Liver (tissue), 8 donors: ENCODE measurements at regions not wholly inside any gene's neighbourhood (a gene's known extent, or its start where the extent isn't known, plus 50 kb on each side); places are given as distances from the start of the nearest gene placed in this dataset.
A peak's percentile ranks its signal among the peaks of the same experiment; 100 is the strongest.

Experiments
- DNase-seq: peaks from one replicate; pipeline ENCODE4 v3.0.0-alpha.2; 2017; ENCODE audit warnings: low spot score
- H3K27ac ChIP-seq, 2 donors: one replicate each; pipeline ENCODE4 v1.7.0; 2013; ENCODE audit warnings: inconsistent platforms in 2 of 2, low read length in 2 of 2, control low read depth in 1 of 2, low read depth in 1 of 2, mild to moderate bottlenecking in 1 of 2
- H3K27me3 ChIP-seq, 4 donors: one replicate each; pipeline versions ENCODE4 v1.6.1 to v1.7.0; 2013; ENCODE audit warnings: low read length in 3 of 4, inconsistent platforms in 1 of 4, mild to moderate bottlenecking in 1 of 4, moderate library complexity in 1 of 4; ENCODE audit not compliant: control insufficient read depth in 4 of 4, insufficient read depth in 4 of 4
- H3K36me3 ChIP-seq, 4 donors: one replicate each; pipeline versions ENCODE4 v1.6.1 to v1.7.0; 2013; ENCODE audit warnings: low read length in 3 of 4, mild to moderate bottlenecking in 3 of 4, low read depth in 1 of 4, moderate library complexity in 1 of 4; ENCODE audit not compliant: control insufficient read depth in 4 of 4, insufficient read depth in 3 of 4
- H3K4me1 ChIP-seq, 4 donors: one replicate each; pipeline versions ENCODE4 v1.6.1 to v1.7.0; 2013; ENCODE audit warnings: low read length in 3 of 4, mild to moderate bottlenecking in 3 of 4, moderate library complexity in 1 of 4; ENCODE audit not compliant: control insufficient read depth in 4 of 4, insufficient read depth in 4 of 4
- H3K4me3 ChIP-seq, 3 donors: one replicate each; pipeline versions ENCODE4 v1.6.1 to v1.7.0; 2013; ENCODE audit warnings: low read length in 3 of 3, control low read depth in 1 of 3, low read depth in 1 of 3, mild to moderate bottlenecking in 1 of 3
- H3K9ac ChIP-seq, 2 donors: one replicate each; pipeline ENCODE4 v1.7.0; 2013; ENCODE audit warnings: low read length in 2 of 2, mild to moderate bottlenecking in 2 of 2, moderate library complexity in 2 of 2, control low read depth in 1 of 2, low read depth in 1 of 2
- H3K9me3 ChIP-seq, 4 donors: one replicate each; pipeline versions ENCODE4 v1.6.1 to v1.7.0; 2013; ENCODE audit warnings: low read length in 3 of 4; ENCODE audit not compliant: control insufficient read depth in 4 of 4
- EGR1 ChIP-seq, 2 donors: IDR thresholded peaks; 2 replicates each; pipeline ENCODE4 v1.6.1; 2016 to 2018; ENCODE audit warnings: antibody characterized with exemption in 2 of 2, low read depth in 2 of 2
- FOXA1 ChIP-seq: IDR thresholded peaks from 2 replicates; pipeline ENCODE4 v1.6.1; 2016; ENCODE audit warnings: antibody characterized with exemption
- FOXA2 ChIP-seq: IDR thresholded peaks from 2 replicates; pipeline ENCODE4 v1.6.1; 2016; ENCODE audit warnings: antibody characterized with exemption
- GABPA ChIP-seq, 2 donors: IDR thresholded peaks in 1 of 2; conservative IDR thresholded peaks in 1 of 2; 2 replicates each; pipeline ENCODE4 v1.6.1; 2016; ENCODE audit warnings: antibody characterized with exemption in 2 of 2, mild to moderate bottlenecking in 1 of 2, moderate library complexity in 1 of 2
- HNF4A ChIP-seq, 2 donors: conservative IDR thresholded peaks; 2 replicates each; pipeline ENCODE4 v1.6.1; 2016; ENCODE audit warnings: antibody characterized with exemption in 2 of 2, mild to moderate bottlenecking in 2 of 2
- HNF4G ChIP-seq: IDR thresholded peaks from 2 replicates; pipeline ENCODE4 v1.6.1; 2016; ENCODE audit warnings: antibody characterized with exemption
- JUND ChIP-seq, 2 donors: IDR thresholded peaks; 2 replicates each; pipeline ENCODE4 v1.6.1; 2016; ENCODE audit warnings: antibody characterized with exemption in 2 of 2
- RAD21 ChIP-seq, 2 donors: IDR thresholded peaks; 2 replicates each; pipeline ENCODE4 v1.6.1; 2016; ENCODE audit warnings: antibody characterized with exemption in 2 of 2, mild to moderate bottlenecking in 2 of 2
- RXRA ChIP-seq, 2 donors: IDR thresholded peaks; 2 replicates each; pipeline ENCODE4 v1.6.1; 2017 to 2018; ENCODE audit warnings: antibody characterized with exemption in 2 of 2, mild to moderate bottlenecking in 1 of 2
- SP1 ChIP-seq: IDR thresholded peaks from 2 replicates; pipeline ENCODE4 v1.6.1; 2018; ENCODE audit warnings: antibody characterized with exemption, mild to moderate bottlenecking
- TAF1 ChIP-seq: conservative IDR thresholded peaks from 2 replicates; pipeline ENCODE4 v1.6.1; 2016; ENCODE audit warnings: antibody characterized with exemption, mild to moderate bottlenecking
- YY1 ChIP-seq: IDR thresholded peaks from 2 replicates; pipeline ENCODE4 v1.6.1; 2016; ENCODE audit warnings: antibody characterized with exemption, mild to moderate bottlenecking
- WGBS: extraction: QIAGEN DNeasy Blood & Tissue Kit; methylation state at CpG from one replicate; pipeline ENCODE4 v1.1.7; 2013; 5-methylcytosine and 5-hydroxymethylcytosine counted together
- TF ChIP-seq, protein P1 (sequence below): IDR thresholded peaks from 2 replicates; pipeline ENCODE4 v1.6.1; 2016; ENCODE audit warnings: antibody characterized with exemption, mild to moderate bottlenecking
- TF ChIP-seq, protein P2 (sequence below): IDR thresholded peaks from 2 replicates; pipeline ENCODE4 v1.6.1; 2016; ENCODE audit warnings: antibody characterized with exemption
- TF ChIP-seq, protein P3 (sequence below): IDR thresholded peaks from 2 replicates; pipeline ENCODE4 v1.6.1; 2016; ENCODE audit warnings: antibody characterized with exemption
- TF ChIP-seq, protein P4 (sequence below): IDR thresholded peaks from 2 replicates; pipeline ENCODE4 v1.6.1; 2016; ENCODE audit warnings: antibody characterized with exemption
- TF ChIP-seq, protein P5 (sequence below): fragments of 150-350 bp; IDR thresholded peaks from 2 replicates; pipeline ENCODE4 v1.5.1; 2017; ENCODE audit warnings: improper control_type of control experiment, low read depth, low read length; ENCODE audit not compliant: missing input control
- donor health status: healthy.
- donor health status: healthy.
- donor health status: healthy.
- donor health status: healthy.
- donor health status: healthy.

DNA sequence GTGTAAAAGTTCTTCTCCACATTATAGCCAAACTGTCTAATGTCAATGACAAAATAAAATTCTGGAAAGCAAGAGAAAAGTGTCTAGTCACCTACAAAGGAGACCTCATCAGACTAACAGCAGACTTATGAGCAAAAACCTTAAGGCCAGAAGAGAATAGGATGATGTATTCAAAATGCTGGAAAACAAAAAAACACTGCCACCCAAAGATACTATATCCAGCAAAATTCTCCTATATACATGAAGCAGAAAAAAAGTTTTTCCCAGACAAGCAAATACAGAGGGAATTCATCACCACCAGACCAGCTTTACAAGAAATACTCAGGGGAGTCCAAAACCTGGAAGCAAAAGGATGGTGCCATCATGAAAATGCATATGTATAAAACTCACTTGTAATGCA is 755.6 kb upstream of the CITED2 start:
- no peaks in the 10 kb centered on the region for H3K4me1 ChIP-seq
- no peaks in the 10 kb centered on the region for H3K27me3 ChIP-seq
- TF ChIP-seq FOXA2 (no peak), RXRA (IDR thresholded peaks at IDR 0.05) (no peak), HNF4A (conservative IDR thresholded peaks at IDR 0.05) (no peak), JUND (IDR thresholded peaks at IDR 0.05) (no peak), RAD21 (IDR thresholded peaks at IDR 0.05) (no peak), GABPA (IDR thresholded peaks at IDR 0.05 in 1 of 2, conservative IDR thresholded peaks at IDR 0.05 in 1 of 2) (no peak), FOXA1 (no peak), TAF1 (no peak)
- TF ChIP-seq, protein P1, sequence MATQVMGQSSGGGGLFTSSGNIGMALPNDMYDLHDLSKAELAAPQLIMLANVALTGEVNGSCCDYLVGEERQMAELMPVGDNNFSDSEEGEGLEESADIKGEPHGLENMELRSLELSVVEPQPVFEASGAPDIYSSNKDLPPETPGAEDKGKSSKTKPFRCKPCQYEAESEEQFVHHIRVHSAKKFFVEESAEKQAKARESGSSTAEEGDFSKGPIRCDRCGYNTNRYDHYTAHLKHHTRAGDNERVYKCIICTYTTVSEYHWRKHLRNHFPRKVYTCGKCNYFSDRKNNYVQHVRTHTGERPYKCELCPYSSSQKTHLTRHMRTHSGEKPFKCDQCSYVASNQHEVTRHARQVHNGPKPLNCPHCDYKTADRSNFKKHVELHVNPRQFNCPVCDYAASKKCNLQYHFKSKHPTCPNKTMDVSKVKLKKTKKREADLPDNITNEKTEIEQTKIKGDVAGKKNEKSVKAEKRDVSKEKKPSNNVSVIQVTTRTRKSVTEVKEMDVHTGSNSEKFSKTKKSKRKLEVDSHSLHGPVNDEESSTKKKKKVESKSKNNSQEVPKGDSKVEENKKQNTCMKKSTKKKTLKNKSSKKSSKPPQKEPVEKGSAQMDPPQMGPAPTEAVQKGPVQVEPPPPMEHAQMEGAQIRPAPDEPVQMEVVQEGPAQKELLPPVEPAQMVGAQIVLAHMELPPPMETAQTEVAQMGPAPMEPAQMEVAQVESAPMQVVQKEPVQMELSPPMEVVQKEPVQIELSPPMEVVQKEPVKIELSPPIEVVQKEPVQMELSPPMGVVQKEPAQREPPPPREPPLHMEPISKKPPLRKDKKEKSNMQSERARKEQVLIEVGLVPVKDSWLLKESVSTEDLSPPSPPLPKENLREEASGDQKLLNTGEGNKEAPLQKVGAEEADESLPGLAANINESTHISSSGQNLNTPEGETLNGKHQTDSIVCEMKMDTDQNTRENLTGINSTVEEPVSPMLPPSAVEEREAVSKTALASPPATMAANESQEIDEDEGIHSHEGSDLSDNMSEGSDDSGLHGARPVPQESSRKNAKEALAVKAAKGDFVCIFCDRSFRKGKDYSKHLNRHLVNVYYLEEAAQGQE = no peak
- TF ChIP-seq, protein P2, sequence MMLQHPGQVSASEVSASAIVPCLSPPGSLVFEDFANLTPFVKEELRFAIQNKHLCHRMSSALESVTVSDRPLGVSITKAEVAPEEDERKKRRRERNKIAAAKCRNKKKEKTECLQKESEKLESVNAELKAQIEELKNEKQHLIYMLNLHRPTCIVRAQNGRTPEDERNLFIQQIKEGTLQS = no peak
- TF ChIP-seq, protein P3, sequence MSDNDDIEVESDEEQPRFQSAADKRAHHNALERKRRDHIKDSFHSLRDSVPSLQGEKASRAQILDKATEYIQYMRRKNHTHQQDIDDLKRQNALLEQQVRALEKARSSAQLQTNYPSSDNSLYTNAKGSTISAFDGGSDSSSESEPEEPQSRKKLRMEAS = no peak
- no peaks in the 10 kb centered on the region for H3K36me3 ChIP-seq
- H3K9me3 ChIP-seq = peaks cover 0 to 14% (median 7%) of the 10 kb centered on the region in 4 donors
- H3K27ac ChIP-seq = no peak overlapping the region
- no peak for DNase-seq
- H3K4me3 ChIP-seq = no peak overlapping the region
- no peak overlapping the region for H3K9ac ChIP-seq

DNA sequence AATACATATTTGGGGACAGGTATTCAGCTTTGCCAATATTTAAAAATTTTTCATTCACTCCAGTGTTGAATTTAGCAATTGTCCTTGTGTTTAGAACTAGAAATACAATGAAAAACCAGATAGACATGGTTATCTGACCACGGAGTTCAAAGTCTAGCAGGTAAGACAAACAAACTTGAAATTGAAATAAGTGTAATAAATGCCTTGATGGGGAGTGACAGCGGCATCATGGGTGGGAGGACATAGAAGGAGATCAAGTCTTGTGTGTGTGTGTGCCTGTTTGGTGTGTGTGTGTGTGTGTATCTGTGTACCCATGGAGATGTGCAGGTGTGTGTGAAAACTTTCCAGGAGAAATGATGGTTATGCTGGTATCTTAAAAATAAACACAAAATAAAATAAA is 750.0 kb upstream of the CITED2 start:
- TF ChIP-seq HNF4G (no peak), HNF4A (conservative IDR thresholded peaks at IDR 0.05) (peak; percentile 46 to 54)
- 40% methylated on average over 2 of the region's 2 CpGs for WGBS
- Histone ChIP-seq H3K9ac (no peak overlapping the region), H3K9me3 (peaks cover 0 to 10% (median under 1%) of the 10 kb centered on the region in 4 donors), H3K4me3 (no peak overlapping the region), H3K27me3 (no peaks in the 10 kb centered on the region), H3K36me3 (no peaks in the 10 kb centered on the region), H3K4me1 (no peaks in the 10 kb centered on the region), H3K27ac (no peak overlapping the region)
- DNase-seq = no peak

DNA sequence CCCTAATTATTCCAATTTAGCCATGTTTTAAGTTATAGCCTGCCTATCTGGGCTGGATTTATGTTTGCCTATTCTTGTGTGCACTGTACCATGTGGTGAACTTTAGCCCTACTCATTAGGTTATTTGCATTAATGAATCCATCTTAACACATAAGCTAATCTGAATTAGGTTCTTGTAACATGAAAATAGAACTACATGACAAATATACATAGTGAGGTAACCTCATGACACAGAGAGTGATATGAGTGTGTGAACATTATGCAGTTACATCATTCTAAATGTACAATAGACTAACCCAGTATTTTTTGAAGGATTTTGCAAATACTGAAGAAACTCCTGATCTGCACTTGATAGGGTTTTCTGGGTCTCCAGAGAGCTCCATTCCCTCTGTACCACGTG is 733.7 kb upstream of the CITED2 start:
- Histone ChIP-seq H3K9ac (no peak overlapping the region), H3K27me3 (no peaks in the 10 kb centered on the region), H3K27ac (no peak overlapping the region), H3K9me3 (no peaks in the 10 kb centered on the region), H3K36me3 (no peaks in the 10 kb centered on the region), H3K4me3 (no peak overlapping the region), H3K4me1 (no peaks in the 10 kb centered on the region)
- 95% methylated on average over 1 of the region's 1 CpG for WGBS
- DNase-seq = no peak
- TF ChIP-seq, protein P4, sequence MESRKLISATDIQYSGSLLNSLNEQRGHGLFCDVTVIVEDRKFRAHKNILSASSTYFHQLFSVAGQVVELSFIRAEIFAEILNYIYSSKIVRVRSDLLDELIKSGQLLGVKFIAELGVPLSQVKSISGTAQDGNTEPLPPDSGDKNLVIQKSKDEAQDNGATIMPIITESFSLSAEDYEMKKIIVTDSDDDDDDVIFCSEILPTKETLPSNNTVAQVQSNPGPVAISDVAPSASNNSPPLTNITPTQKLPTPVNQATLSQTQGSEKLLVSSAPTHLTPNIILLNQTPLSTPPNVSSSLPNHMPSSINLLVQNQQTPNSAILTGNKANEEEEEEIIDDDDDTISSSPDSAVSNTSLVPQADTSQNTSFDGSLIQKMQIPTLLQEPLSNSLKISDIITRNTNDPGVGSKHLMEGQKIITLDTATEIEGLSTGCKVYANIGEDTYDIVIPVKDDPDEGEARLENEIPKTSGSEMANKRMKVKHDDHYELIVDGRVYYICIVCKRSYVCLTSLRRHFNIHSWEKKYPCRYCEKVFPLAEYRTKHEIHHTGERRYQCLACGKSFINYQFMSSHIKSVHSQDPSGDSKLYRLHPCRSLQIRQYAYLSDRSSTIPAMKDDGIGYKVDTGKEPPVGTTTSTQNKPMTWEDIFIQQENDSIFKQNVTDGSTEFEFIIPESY = no peak
- TF ChIP-seq FOXA1 (no peak), HNF4A (conservative IDR thresholded peaks at IDR 0.05) (no peak), EGR1 (IDR thresholded peaks at IDR 0.05; ENCODE audit: low read depth in 2 of 2) (no peak), SP1 (no peak), HNF4G (no peak), JUND (IDR thresholded peaks at IDR 0.05) (no peak), YY1 (no peak), TAF1 (no peak), RAD21 (IDR thresholded peaks at IDR 0.05) (no peak)
- TF ChIP-seq, protein P3 = no peak
- TF ChIP-seq, protein P2 = no peak
- TF ChIP-seq, protein P5, sequence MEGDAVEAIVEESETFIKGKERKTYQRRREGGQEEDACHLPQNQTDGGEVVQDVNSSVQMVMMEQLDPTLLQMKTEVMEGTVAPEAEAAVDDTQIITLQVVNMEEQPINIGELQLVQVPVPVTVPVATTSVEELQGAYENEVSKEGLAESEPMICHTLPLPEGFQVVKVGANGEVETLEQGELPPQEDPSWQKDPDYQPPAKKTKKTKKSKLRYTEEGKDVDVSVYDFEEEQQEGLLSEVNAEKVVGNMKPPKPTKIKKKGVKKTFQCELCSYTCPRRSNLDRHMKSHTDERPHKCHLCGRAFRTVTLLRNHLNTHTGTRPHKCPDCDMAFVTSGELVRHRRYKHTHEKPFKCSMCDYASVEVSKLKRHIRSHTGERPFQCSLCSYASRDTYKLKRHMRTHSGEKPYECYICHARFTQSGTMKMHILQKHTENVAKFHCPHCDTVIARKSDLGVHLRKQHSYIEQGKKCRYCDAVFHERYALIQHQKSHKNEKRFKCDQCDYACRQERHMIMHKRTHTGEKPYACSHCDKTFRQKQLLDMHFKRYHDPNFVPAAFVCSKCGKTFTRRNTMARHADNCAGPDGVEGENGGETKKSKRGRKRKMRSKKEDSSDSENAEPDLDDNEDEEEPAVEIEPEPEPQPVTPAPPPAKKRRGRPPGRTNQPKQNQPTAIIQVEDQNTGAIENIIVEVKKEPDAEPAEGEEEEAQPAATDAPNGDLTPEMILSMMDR = no peak
